ACC112 (cell line): ENCODE measurements at regions not wholly inside any gene's neighbourhood (a gene's known extent, or its start where the extent isn't known, plus 50 kb on each side); places are given as distances from the start of the nearest gene placed in this dataset.

Source experiments
- H2AFZ ChIP-seq: fragments of 200-600 bp; sonication (generic); one replicate; pipeline ENCODE4 v1.6.0; 2017; ENCODE audit warnings: antibody characterized with exemption, low read length; ENCODE audit not compliant: unreplicated experiment
- H3K27ac ChIP-seq: fragments of 200-600 bp; sonication (generic); 2 replicates; pipeline ENCODE4 v1.5.1; 2014; ENCODE audit warnings: low read depth, mild to moderate bottlenecking, antibody characterized with exemption, low read length, moderate library complexity
- H3K27me3 ChIP-seq: fragments of 200-600 bp; sonication (generic); 2 replicates; pipeline ENCODE4 v1.6.1; 2014; ENCODE audit warnings: mild to moderate bottlenecking, antibody characterized with exemption, low read length, moderate library complexity, mixed read lengths; ENCODE audit not compliant: insufficient read depth
- H3K36me3 ChIP-seq: fragments of 200-600 bp; sonication (generic); 2 replicates; pipeline ENCODE4 v1.6.1; 2016; ENCODE audit warnings: mild to moderate bottlenecking, antibody characterized with exemption, low read length, moderate library complexity, mixed read lengths; ENCODE audit not compliant: insufficient read depth
- H3K4me1 ChIP-seq: fragments of 200-600 bp; sonication (generic); one replicate; pipeline ENCODE4 v1.6.1; 2016; ENCODE audit warnings: low read length, mixed read lengths; ENCODE audit not compliant: insufficient read depth, unreplicated experiment, control insufficient read depth
- H3K4me3 ChIP-seq: fragments of 200-600 bp; sonication (generic); 2 replicates; pipeline ENCODE4 v1.5.1; 2014; ENCODE audit warnings: mild to moderate bottlenecking, low read depth, low read length
- H3K79me2 ChIP-seq: fragments of 200-600 bp; sonication (generic); one replicate; pipeline ENCODE4 v1.6.0; 2016; ENCODE audit warnings: low read length; ENCODE audit not compliant: control insufficient read depth, unreplicated experiment, insufficient read depth

DNA sequence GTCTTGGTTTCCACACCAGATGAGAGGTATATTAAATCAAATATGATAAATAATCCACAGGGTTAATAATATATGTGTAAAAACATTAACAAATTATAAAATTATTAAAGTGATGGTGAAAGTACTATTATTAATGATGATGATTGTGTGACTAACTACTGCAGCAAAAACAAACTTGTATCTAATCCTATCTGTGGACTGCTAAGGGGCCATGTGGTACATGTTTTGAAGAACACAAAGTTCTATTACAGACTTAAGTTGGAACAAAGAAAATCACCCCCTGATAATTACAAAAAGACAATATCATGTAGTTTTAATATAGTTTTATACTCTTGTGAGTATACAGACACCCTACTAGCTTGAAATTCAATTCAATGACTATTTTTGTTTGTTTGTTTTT, 504.2 kb upstream of the NBEA start:
- Histone ChIP-seq H2AFZ (no peak overlapping the region), H3K36me3 (no peaks in the 10 kb centered on the region), H3K27me3 (no peaks in the 10 kb centered on the region), H3K79me2 (no peaks in the 10 kb centered on the region), H3K4me3 (no peak overlapping the region), H3K27ac (no peak overlapping the region), H3K4me1 (peaks cover 3% of the 10 kb centered on the region)

GRCh38 chr13:34452831-34453230, 489.2 kb upstream of the NBEA start:
- Histone ChIP-seq H3K27ac (no peak overlapping the region), H3K36me3 (no peaks in the 10 kb centered on the region), H3K4me3 (no peak overlapping the region), H3K79me2 (no peaks in the 10 kb centered on the region), H3K27me3 (no peaks in the 10 kb centered on the region; the same call in 1 of the 2 replicates), H3K4me1 (no peaks in the 10 kb centered on the region), H2AFZ (no peak overlapping the region)

GRCh38 chr13:34458756-34459715, 483.0 kb upstream of the NBEA start:
- H3K4me1 ChIP-seq: peaks cover 18% of the 10 kb centered on the region
- no peaks in the 10 kb centered on the region for H3K36me3 ChIP-seq
- H3K27me3 ChIP-seq: no peaks in the 10 kb centered on the region
- H3K4me3 ChIP-seq: no peak overlapping the region
- no peaks in the 10 kb centered on the region for H3K79me2 ChIP-seq
- no peak overlapping the region for H3K27ac ChIP-seq
- no peak overlapping the region for H2AFZ ChIP-seq

DNA sequence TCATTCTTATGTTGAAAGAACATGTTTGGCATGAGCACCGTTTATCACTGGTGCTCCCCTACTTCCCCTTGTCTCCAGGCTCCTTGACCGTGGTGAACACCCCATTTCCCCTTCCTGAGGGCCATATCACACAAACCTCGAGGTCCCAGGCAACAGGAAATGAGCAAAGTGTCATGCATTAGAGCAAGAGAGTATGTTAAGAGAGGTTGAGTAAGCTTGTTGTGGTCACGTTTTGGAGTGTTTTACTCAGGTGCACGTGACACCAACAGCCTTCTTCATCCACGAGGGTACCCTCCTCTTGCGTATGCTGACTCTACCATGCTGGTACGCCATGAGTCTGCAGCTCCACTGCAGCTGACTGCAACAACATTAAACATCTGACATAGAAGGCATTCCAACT, 482.2 kb upstream of the NBEA start:
- no peaks in the 10 kb centered on the region for H3K79me2 ChIP-seq
- no peaks in the 10 kb centered on the region for H3K36me3 ChIP-seq
- no peak overlapping the region for H2AFZ ChIP-seq
- H3K27me3 ChIP-seq: no peaks in the 10 kb centered on the region
- no peak overlapping the region for H3K4me3 ChIP-seq
- H3K27ac ChIP-seq: no peak overlapping the region
- H3K4me1 ChIP-seq: peaks cover 22% of the 10 kb centered on the region

DNA sequence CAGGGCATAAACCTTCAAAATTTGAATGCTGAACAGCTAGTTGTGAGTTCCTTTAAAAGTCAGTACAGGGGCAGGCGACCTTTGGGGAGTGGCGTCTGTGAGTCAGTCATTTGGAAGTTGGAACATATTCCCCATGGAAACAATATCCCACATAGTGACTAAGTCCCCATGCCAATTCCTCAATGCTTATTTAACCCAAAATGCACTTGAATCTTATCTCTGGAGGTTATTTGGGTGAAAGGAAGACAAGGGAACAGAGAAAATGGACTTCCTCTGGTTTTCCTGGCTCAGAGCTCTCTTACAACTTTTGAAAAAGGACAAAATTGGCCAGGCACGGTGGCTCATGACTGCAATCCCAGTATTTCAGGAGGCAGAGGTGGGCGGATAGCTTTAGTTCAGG, 479.2 kb upstream of the NBEA start:
- no peaks in the 10 kb centered on the region for H3K36me3 ChIP-seq
- no peak overlapping the region for H2AFZ ChIP-seq
- H3K79me2 ChIP-seq: no peaks in the 10 kb centered on the region
- no peaks in the 10 kb centered on the region for H3K27me3 ChIP-seq
- peak overlapping the region; percentile 53; the same call in 1 of the 2 replicates for H3K27ac ChIP-seq
- H3K4me3 ChIP-seq: no peak overlapping the region
- peaks cover 22% of the 10 kb centered on the region for H3K4me1 ChIP-seq

DNA sequence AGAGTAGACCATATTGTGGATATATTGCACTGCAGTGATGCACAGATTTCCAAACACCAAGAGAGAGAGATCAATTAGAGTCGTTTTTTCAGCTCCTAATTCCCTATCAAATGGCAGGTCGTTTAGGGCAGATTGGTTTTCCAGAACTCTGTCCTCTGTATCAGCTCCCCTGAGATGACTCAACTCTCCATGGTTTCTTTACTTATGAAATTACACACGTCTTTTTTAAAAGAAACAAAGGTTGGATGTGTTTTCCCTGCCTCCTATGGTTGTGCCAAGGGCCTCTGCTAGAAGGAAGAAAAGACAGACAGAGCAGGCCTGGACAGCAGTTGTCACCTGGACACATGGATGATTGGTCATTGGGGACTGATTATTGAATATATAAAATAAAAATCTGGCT, 478.1 kb upstream of the NBEA start:
- H3K27ac ChIP-seq: no peak overlapping the region
- H2AFZ ChIP-seq: no peak overlapping the region
- no peaks in the 10 kb centered on the region for H3K27me3 ChIP-seq
- H3K4me1 ChIP-seq: peaks cover 22% of the 10 kb centered on the region
- H3K79me2 ChIP-seq: no peaks in the 10 kb centered on the region
- H3K36me3 ChIP-seq: no peaks in the 10 kb centered on the region
- H3K4me3 ChIP-seq: no peak overlapping the region

GRCh38 chr13:34465423-34465922, 476.6 kb upstream of the NBEA start:
- Histone ChIP-seq H2AFZ (no peak overlapping the region), H3K27ac (no peak overlapping the region), H3K79me2 (no peaks in the 10 kb centered on the region), H3K4me1 (peaks cover 27% of the 10 kb centered on the region), H3K4me3 (no peak overlapping the region), H3K27me3 (no peaks in the 10 kb centered on the region), H3K36me3 (no peaks in the 10 kb centered on the region)

DNA sequence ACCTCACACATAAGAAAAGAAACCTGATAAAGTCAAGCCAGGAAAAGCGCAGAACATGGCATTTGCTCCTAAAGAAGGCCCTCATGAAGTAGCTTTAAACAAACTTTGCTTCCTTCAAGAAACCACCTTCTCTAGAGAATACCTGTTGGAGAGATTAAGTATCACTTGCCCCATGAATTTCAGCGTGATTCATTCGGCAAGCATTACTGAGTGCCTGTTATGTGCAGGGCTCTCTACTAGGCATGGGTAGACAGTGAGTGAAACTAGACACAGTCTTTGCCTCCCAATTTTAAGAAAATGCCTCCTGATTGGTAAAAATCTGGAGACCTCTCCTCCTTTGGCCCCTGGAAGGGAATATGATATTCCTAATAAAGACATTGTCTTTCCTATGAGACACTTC, 475.8 kb upstream of the NBEA start:
- Histone ChIP-seq H3K27me3 (no peaks in the 10 kb centered on the region), H3K27ac (no peak overlapping the region), H2AFZ (no peak overlapping the region), H3K4me3 (no peak overlapping the region), H3K4me1 (peaks cover 27% of the 10 kb centered on the region), H3K79me2 (no peaks in the 10 kb centered on the region), H3K36me3 (no peaks in the 10 kb centered on the region)

DNA sequence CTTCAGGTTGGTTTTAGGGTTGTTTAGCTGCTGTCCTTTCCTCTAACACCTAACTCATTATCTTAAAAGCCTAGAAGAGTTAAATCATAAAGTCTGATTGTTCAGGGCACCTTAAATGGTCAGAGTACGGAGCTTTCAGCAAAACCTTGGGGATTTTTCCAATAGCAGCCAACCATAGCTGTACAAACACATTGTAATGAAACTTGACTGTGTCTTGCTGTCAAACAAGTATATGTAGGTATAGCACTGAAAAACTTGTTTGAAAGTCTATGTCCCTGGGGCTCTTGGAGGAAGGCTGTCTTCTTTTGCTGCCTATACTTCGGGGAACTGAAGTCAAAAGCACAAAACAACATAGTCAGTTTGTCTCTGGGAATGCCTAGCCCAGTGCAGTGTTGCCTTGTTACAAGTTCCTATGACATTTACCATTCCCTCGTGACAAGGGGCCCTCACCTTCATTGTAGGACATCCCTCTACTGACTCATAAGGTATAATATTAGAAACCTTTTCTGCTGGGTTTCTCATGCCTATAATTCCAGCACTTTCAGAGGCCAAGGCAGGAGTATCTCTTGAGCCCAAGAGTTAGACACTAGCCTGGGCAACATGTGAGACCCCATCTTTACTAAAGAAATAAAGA, 474.5 kb upstream of the NBEA start:
- no peak overlapping the region for H3K27ac ChIP-seq
- peaks cover 23% of the 10 kb centered on the region for H3K4me1 ChIP-seq
- no peak overlapping the region for H3K4me3 ChIP-seq
- H2AFZ ChIP-seq: no peak overlapping the region
- no peaks in the 10 kb centered on the region for H3K79me2 ChIP-seq
- no peaks in the 10 kb centered on the region for H3K27me3 ChIP-seq
- H3K36me3 ChIP-seq: no peaks in the 10 kb centered on the region

DNA sequence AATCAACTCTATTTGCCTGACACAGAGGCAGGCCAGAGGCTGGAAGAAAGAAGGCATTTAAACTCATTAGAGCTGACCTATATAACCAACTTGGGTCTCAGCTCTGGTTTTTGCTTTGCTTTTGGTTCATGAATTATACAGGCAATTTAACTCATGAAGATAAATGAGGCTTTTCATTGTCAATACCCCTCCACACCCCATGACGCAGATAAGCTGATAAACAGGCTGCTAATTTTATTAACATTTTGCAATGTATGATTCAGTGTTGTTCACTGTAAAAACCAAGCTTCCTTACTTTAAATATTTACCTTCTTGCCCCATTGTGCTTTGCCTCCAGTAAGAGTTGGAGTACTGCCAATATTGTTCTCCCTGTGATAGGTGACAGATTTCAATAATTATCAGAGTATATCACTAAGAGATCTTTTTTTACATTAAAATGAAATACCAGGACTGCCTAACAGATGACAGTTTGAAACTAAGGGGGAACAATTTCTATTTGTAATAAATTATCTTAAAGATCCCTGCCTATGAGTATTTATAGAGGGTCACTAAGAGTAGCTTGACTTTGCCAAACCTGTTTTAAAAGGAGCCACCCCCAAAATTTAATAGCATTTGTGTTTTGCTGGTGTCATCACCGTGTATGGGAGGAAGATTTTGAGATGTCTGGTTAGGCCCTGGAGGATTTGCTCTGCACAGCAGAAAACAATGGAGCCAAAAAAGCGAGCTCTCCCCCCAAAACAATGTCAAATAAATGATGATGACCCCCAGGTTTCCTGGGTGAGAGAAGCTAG, 472.7 kb upstream of the NBEA start:
- H3K27me3 ChIP-seq: no peaks in the 10 kb centered on the region
- no peak overlapping the region for H2AFZ ChIP-seq
- H3K27ac ChIP-seq: no peak overlapping the region
- H3K4me3 ChIP-seq: no peak overlapping the region
- no peaks in the 10 kb centered on the region for H3K36me3 ChIP-seq
- peaks cover 5% of the 10 kb centered on the region for H3K4me1 ChIP-seq
- no peaks in the 10 kb centered on the region for H3K79me2 ChIP-seq
